WTC11 (cell line): ENCODE measurements at regions not wholly inside any gene's neighbourhood (a gene's known extent, or its start where the extent isn't known, plus 50 kb on each side); places are given as distances from the start of the nearest gene placed in this dataset.

Experiments
- ATAC-seq: fragments of 200-7000 bp; cut with Tn5 transposase; 2 replicates; pipeline ENCODE4 v1.10.0; 2021; ENCODE audit warnings: mild to moderate bottlenecking, moderate library complexity
- CTCF ChIA-PET: fragments of 300-600 bp; sonication (Branson Sonifier 250); formaldehyde crosslinking; loops from one replicate; lab custom pipeline; 2021; ENCODE audit warnings: antibody characterized with exemption; lab: Charles Lee
- POLR2A ChIA-PET: fragments of 350-600 bp; sonication (Branson Sonifier 250); formaldehyde crosslinking; loops from one replicate; lab custom pipeline; 2021; ENCODE audit warnings: antibody characterized with exemption; lab: Charles Lee
- DNase-seq: peaks from one replicate; pipeline ENCODE4 v3.0.0; 2021; ENCODE audit warnings: low spot score
- H3K27ac Mint-ChIP-seq: 2 replicates; pipeline ENCODE4 v1.8.0; 2021; ENCODE audit warnings: mixed read lengths
- H3K27me3 Mint-ChIP-seq: 2 replicates; pipeline ENCODE4 v1.8.0; 2021; ENCODE audit warnings: low read depth, mild to moderate bottlenecking, moderate library complexity, mixed read lengths
- H3K36me3 Mint-ChIP-seq: 2 replicates; pipeline ENCODE4 v1.8.0; 2021; ENCODE audit warnings: mixed read lengths
- H3K4me1 Mint-ChIP-seq: 2 replicates; pipeline ENCODE4 v1.8.0; 2022; ENCODE audit warnings: mixed read lengths
- H3K4me3 Mint-ChIP-seq: 2 replicates; pipeline ENCODE4 v1.8.0; 2021; ENCODE audit warnings: mild to moderate bottlenecking, moderate library complexity, mixed read lengths
- H3K9me3 Mint-ChIP-seq: 2 replicates; pipeline ENCODE4 v1.8.0; 2021; ENCODE audit warnings: mixed read lengths
- CBFB ChIP-seq: sonication (generic); formaldehyde crosslinking; IDR thresholded peaks from 2 replicates; pipeline ENCODE4 v1.8.1; 2022; ENCODE audit warnings: mild to moderate bottlenecking, low read depth, missing genetic modification reagents
- CREM ChIP-seq: sonication (generic); formaldehyde crosslinking; IDR thresholded peaks from 2 replicates; pipeline ENCODE4 v1.8.1; 2022; ENCODE audit warnings: mild to moderate bottlenecking, missing genetic modification reagents, moderate library complexity
- FOXP1 ChIP-seq: sonication (generic); formaldehyde crosslinking; IDR thresholded peaks from 2 replicates; pipeline ENCODE4 v1.8.0; 2022; ENCODE audit warnings: missing genetic modification reagents, mild to moderate bottlenecking, moderate library complexity, borderline replicate concordance
- GTF2I ChIP-seq: fragments of 250-450 bp; sonication (Bioruptor Pico); conservative IDR thresholded peaks from 2 replicates; pipeline ENCODE4 v1.4.0; 2021; ENCODE audit warnings: mild to moderate bottlenecking
- JUN ChIP-seq: sonication (generic); formaldehyde crosslinking; IDR thresholded peaks from 2 replicates; pipeline ENCODE4 v1.8.0; 2023; ENCODE audit warnings: mild to moderate bottlenecking, missing genetic modification reagents
- MXD4 ChIP-seq: fragments of 250-450 bp; sonication (Bioruptor Pico); IDR thresholded peaks from 2 replicates; pipeline ENCODE4 v1.8.0; 2021; ENCODE audit warnings: mild to moderate bottlenecking, moderate library complexity, borderline replicate concordance
- NR3C1 ChIP-seq: sonication (generic); formaldehyde crosslinking; conservative IDR thresholded peaks from 2 replicates; pipeline ENCODE4 v1.8.1; 2023; ENCODE audit warnings: low read depth, mild to moderate bottlenecking, missing genetic modification reagents
- RORB ChIP-seq: fragments of 250-450 bp; sonication (Bioruptor Pico); IDR thresholded peaks from 2 replicates; pipeline ENCODE4 v1.9.0; 2021; ENCODE audit warnings: mild to moderate bottlenecking
- SP1 ChIP-seq: sonication (generic); formaldehyde crosslinking; conservative IDR thresholded peaks from 2 replicates; pipeline ENCODE4 v1.8.1; 2022; ENCODE audit warnings: missing genetic modification reagents
- ZNF138 ChIP-seq: sonication (generic); formaldehyde crosslinking; conservative IDR thresholded peaks from 2 replicates; pipeline ENCODE4 v1.8.1; 2022; ENCODE audit warnings: mild to moderate bottlenecking, moderate library complexity, missing genetic modification reagents
- TF ChIP-seq, protein P1 (sequence below): fragments of 250-450 bp; sonication (Bioruptor Pico); IDR thresholded peaks from 2 replicates; pipeline ENCODE4 v1.9.0; 2021; ENCODE audit warnings: mild to moderate bottlenecking
- TF ChIP-seq, protein P2 (sequence below): fragments of 250-450 bp; sonication (Bioruptor Pico); IDR thresholded peaks from 2 replicates; pipeline ENCODE4 v1.9.0; 2021; ENCODE audit warnings: mild to moderate bottlenecking
- TF ChIP-seq, protein P3 (sequence below): sonication (generic); formaldehyde crosslinking; IDR thresholded peaks from 2 replicates; pipeline ENCODE4 v1.8.0; 2022; ENCODE audit warnings: mild to moderate bottlenecking, missing genetic modification reagents
- TF ChIP-seq, protein P4 (sequence below): fragments of 250-450 bp; sonication (Bioruptor Pico); IDR thresholded peaks from 2 replicates; pipeline ENCODE4 v1.9.0; 2021; ENCODE audit warnings: moderate library complexity, mild to moderate bottlenecking, inconsistent platforms, borderline replicate concordance
- TF ChIP-seq, protein P5 (sequence below): sonication (generic); formaldehyde crosslinking; IDR thresholded peaks from 2 replicates; pipeline ENCODE4 v1.8.1; 2022; ENCODE audit warnings: mild to moderate bottlenecking, moderate library complexity, missing genetic modification reagents
- TF ChIP-seq, protein P6 (sequence below): sonication (generic); formaldehyde crosslinking; IDR thresholded peaks from 2 replicates; pipeline ENCODE4 v1.8.1; 2023; ENCODE audit warnings: mild to moderate bottlenecking, missing genetic modification reagents
- TF ChIP-seq, protein P7 (sequence below): fragments of 250-450 bp; sonication (Bioruptor Pico); IDR thresholded peaks from 2 replicates; pipeline ENCODE4 v1.9.0; 2021; ENCODE audit warnings: mild to moderate bottlenecking, borderline replicate concordance
- TF ChIP-seq, protein P8 (sequence below): sonication (generic); formaldehyde crosslinking; IDR thresholded peaks from 2 replicates; pipeline ENCODE4 v1.8.0; 2023; ENCODE audit warnings: missing genetic modification reagents

DNA sequence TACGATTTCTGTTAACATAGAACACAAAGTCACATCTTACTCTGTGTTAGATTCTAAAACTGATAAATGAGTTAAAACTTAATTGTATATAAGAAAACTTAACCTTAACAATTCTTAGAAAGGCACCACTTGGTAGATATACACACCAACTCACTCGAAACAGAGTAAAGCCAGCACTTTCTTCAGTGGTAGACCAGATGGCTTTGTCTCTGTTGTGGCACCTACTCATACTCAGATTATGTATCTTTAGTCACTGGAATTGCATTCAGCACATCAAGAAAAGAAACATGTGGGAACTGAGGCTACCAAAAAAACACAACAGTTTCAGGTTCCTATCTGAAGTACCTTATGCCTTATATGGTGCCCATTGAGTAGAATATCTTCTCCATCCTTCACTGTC, 192.5 kb downstream of the ZNF608 start:
- no peak for TF ChIP-seq JUN (CRISPR knock-in tag)
- TF ChIP-seq SP1 (CRISPR knock-in tag), result no peak
- TF ChIP-seq, protein P1, sequence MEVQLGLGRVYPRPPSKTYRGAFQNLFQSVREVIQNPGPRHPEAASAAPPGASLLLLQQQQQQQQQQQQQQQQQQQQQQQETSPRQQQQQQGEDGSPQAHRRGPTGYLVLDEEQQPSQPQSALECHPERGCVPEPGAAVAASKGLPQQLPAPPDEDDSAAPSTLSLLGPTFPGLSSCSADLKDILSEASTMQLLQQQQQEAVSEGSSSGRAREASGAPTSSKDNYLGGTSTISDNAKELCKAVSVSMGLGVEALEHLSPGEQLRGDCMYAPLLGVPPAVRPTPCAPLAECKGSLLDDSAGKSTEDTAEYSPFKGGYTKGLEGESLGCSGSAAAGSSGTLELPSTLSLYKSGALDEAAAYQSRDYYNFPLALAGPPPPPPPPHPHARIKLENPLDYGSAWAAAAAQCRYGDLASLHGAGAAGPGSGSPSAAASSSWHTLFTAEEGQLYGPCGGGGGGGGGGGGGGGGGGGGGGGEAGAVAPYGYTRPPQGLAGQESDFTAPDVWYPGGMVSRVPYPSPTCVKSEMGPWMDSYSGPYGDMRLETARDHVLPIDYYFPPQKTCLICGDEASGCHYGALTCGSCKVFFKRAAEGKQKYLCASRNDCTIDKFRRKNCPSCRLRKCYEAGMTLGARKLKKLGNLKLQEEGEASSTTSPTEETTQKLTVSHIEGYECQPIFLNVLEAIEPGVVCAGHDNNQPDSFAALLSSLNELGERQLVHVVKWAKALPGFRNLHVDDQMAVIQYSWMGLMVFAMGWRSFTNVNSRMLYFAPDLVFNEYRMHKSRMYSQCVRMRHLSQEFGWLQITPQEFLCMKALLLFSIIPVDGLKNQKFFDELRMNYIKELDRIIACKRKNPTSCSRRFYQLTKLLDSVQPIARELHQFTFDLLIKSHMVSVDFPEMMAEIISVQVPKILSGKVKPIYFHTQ (CRISPR knock-in tag), result no peak
- TF ChIP-seq, protein P2, sequence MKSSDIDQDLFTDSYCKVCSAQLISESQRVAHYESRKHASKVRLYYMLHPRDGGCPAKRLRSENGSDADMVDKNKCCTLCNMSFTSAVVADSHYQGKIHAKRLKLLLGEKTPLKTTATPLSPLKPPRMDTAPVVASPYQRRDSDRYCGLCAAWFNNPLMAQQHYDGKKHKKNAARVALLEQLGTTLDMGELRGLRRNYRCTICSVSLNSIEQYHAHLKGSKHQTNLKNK (CRISPR knock-in tag), result no peak
- TF ChIP-seq, protein P3, sequence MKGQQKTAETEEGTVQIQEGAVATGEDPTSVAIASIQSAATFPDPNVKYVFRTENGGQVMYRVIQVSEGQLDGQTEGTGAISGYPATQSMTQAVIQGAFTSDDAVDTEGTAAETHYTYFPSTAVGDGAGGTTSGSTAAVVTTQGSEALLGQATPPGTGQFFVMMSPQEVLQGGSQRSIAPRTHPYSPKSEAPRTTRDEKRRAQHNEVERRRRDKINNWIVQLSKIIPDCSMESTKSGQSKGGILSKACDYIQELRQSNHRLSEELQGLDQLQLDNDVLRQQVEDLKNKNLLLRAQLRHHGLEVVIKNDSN (CRISPR knock-in tag), result no peak
- TF ChIP-seq, protein P4, sequence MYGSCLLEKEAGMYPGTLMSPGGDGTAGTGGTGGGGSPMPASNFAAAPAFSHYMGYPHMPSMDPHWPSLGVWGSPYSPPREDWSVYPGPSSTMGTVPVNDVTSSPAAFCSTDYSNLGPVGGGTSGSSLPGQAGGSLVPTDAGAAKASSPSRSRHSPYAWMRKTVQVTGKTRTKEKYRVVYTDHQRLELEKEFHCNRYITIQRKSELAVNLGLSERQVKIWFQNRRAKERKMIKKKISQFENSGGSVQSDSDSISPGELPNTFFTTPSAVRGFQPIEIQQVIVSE (CRISPR knock-in tag), result no peak
- no peak for TF ChIP-seq FOXP1 (CRISPR knock-in tag)
- peaks cover 6% of the 10 kb centered on the region for H3K36me3 Mint-ChIP-seq
- H3K27ac Mint-ChIP-seq, result no peak overlapping the region
- DNase-seq (no peak), ATAC-seq (no peak)
- CTCF ChIA-PET, result no interaction called here
- H3K4me3 Mint-ChIP-seq, result no peak overlapping the region
- peaks cover 37% of the 10 kb centered on the region for H3K27me3 Mint-ChIP-seq
- peaks cover 33% of the 10 kb centered on the region for H3K4me1 Mint-ChIP-seq
- POLR2A ChIA-PET, result no interaction called here
- peaks cover 16% of the 10 kb centered on the region for H3K9me3 Mint-ChIP-seq

DNA sequence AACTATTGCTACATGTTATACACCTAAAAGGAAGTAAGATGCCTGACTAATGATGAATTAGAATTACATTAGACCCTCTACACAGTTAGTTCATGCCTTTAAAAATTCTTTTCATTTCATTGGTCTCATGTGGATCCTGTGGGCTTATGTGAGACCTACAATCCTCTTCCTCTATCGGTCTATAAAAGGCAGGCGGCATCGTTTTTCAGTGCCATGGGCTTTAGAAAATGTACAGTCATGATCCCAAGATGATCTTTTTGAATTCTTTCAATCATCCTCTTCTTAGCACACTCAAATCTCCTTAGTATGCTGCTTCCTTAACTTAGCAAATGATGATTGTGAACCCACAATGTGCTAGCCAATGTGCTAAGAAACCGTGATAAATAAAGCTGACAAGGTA, 193.9 kb downstream of the ZNF608 start:
- no peak for ATAC-seq
- Mint-ChIP-seq H3K4me3 (no peak overlapping the region), H3K36me3 (no peaks in the 10 kb centered on the region; the same call in 1 of the 2 replicates), H3K9me3 (peaks cover 13% of the 10 kb centered on the region), H3K27me3 (peaks cover 37% of the 10 kb centered on the region), H3K4me1 (peaks cover 33% of the 10 kb centered on the region), H3K27ac (no peak overlapping the region)
- TF ChIP-seq, protein P5, sequence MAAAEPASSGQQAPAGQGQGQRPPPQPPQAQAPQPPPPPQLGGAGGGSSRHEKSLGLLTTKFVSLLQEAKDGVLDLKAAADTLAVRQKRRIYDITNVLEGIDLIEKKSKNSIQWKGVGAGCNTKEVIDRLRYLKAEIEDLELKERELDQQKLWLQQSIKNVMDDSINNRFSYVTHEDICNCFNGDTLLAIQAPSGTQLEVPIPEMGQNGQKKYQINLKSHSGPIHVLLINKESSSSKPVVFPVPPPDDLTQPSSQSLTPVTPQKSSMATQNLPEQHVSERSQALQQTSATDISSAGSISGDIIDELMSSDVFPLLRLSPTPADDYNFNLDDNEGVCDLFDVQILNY (CRISPR knock-in tag), result no peak
- TF ChIP-seq ZNF138 (no peak), RORB (CRISPR knock-in tag) (no peak), MXD4 (CRISPR knock-in tag) (no peak), CBFB (CRISPR knock-in tag) (no peak), CREM (CRISPR knock-in tag) (no peak), NR3C1 (CRISPR knock-in tag) (no peak)
- TF ChIP-seq, protein P6, sequence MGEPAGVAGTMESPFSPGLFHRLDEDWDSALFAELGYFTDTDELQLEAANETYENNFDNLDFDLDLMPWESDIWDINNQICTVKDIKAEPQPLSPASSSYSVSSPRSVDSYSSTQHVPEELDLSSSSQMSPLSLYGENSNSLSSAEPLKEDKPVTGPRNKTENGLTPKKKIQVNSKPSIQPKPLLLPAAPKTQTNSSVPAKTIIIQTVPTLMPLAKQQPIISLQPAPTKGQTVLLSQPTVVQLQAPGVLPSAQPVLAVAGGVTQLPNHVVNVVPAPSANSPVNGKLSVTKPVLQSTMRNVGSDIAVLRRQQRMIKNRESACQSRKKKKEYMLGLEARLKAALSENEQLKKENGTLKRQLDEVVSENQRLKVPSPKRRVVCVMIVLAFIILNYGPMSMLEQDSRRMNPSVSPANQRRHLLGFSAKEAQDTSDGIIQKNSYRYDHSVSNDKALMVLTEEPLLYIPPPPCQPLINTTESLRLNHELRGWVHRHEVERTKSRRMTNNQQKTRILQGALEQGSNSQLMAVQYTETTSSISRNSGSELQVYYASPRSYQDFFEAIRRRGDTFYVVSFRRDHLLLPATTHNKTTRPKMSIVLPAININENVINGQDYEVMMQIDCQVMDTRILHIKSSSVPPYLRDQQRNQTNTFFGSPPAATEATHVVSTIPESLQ (CRISPR knock-in tag), result no peak
- no peak for DNase-seq
- ChIA-PET POLR2A (no interaction called here), CTCF (no interaction called here)

DNA sequence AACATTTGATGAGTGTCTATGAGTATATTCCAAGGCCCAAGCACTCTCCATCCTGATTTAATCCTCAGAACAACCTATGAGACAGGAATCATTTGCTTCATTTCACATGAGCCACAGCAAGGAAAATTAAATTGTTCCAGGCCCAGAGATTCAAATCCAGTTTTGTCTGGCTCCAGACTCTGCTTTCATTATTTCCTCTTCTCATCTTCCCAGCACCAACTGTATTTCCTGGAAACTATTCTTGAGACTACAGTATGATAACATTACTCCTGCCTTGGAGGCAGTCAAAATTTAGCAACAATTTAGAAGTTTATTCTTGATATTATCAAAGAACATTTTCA, 194.5 kb downstream of the ZNF608 start:
- no peak for ATAC-seq
- Mint-ChIP-seq H3K36me3 (no peaks in the 10 kb centered on the region), H3K27me3 (peaks cover 37% of the 10 kb centered on the region), H3K9me3 (peaks cover 8% of the 10 kb centered on the region), H3K4me1 (peaks cover 33% of the 10 kb centered on the region), H3K27ac (no peak overlapping the region), H3K4me3 (no peak overlapping the region)
- ChIA-PET CTCF (no interaction called here), POLR2A (interaction anchor here (0.6 kb wide), 1 partner anchor 861 kb away, joined by 3 read pairs; no protein-coding TSS in a partner anchor)
- no peak for DNase-seq
- no peak for TF ChIP-seq GTF2I (CRISPR knock-in tag)
- TF ChIP-seq, protein P5 (CRISPR knock-in tag), result no peak
- TF ChIP-seq, protein P7, sequence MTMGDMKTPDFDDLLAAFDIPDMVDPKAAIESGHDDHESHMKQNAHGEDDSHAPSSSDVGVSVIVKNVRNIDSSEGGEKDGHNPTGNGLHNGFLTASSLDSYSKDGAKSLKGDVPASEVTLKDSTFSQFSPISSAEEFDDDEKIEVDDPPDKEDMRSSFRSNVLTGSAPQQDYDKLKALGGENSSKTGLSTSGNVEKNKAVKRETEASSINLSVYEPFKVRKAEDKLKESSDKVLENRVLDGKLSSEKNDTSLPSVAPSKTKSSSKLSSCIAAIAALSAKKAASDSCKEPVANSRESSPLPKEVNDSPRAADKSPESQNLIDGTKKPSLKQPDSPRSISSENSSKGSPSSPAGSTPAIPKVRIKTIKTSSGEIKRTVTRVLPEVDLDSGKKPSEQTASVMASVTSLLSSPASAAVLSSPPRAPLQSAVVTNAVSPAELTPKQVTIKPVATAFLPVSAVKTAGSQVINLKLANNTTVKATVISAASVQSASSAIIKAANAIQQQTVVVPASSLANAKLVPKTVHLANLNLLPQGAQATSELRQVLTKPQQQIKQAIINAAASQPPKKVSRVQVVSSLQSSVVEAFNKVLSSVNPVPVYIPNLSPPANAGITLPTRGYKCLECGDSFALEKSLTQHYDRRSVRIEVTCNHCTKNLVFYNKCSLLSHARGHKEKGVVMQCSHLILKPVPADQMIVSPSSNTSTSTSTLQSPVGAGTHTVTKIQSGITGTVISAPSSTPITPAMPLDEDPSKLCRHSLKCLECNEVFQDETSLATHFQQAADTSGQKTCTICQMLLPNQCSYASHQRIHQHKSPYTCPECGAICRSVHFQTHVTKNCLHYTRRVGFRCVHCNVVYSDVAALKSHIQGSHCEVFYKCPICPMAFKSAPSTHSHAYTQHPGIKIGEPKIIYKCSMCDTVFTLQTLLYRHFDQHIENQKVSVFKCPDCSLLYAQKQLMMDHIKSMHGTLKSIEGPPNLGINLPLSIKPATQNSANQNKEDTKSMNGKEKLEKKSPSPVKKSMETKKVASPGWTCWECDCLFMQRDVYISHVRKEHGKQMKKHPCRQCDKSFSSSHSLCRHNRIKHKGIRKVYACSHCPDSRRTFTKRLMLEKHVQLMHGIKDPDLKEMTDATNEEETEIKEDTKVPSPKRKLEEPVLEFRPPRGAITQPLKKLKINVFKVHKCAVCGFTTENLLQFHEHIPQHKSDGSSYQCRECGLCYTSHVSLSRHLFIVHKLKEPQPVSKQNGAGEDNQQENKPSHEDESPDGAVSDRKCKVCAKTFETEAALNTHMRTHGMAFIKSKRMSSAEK (CRISPR knock-in tag), result no peak
- no peak for TF ChIP-seq JUN (CRISPR knock-in tag)
- TF ChIP-seq, protein P8, sequence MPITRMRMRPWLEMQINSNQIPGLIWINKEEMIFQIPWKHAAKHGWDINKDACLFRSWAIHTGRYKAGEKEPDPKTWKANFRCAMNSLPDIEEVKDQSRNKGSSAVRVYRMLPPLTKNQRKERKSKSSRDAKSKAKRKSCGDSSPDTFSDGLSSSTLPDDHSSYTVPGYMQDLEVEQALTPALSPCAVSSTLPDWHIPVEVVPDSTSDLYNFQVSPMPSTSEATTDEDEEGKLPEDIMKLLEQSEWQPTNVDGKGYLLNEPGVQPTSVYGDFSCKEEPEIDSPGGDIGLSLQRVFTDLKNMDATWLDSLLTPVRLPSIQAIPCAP (CRISPR knock-in tag), result no peak
- TF ChIP-seq CBFB (CRISPR knock-in tag), result no peak
